ENCODE measurements at regions not wholly inside any gene's neighbourhood (a gene's known extent, or its start where the extent isn't known, plus 50 kb on each side); places are given as distances from the start of the nearest gene placed in this dataset.

DNA sequence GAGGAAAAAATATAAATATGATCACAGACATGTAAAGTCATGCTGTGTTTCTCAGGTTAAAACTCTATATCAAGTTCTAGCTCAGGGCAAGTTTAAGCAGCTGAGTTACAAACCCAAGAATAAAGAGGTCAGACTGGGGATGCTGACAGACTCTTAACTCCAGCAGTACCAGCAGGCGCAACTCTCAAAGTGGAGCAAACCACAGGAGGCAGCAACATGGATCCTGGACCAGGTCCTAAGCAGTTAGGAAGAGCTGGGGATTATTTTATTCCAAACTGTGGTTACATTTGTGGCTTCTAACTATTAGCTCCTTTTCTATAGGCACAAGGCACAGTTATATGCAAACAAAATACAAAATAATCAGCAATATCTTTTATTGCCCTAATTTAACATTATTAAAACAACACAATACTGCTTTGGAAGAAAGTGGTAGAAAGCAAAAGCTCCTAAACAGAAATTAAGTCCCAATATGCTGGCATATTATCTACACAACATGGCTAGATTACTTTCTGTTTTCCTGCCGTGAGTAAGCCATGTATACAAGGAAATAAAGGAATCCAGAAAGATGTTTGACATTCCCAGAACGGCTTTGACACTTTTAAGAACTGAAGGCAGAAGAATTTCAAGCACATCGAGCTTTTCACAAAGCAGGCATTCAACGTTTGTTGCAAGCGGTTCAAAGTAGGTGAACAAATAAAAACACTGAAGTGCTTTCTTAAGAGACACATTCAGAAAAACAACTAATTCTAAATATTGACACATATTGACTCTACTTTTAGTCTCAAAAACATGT lies 378.8 kb upstream of the ZNF608 start:
- H3K9ac ChIP-seq (ENCODE audit: low read depth in 1 of 2, low read length in 2 of 2): no peak overlapping the region
- no peaks in the 10 kb centered on the region for H3K27me3 ChIP-seq (ENCODE audit: control insufficient read depth in 4 of 4, insufficient read depth in 4 of 4, low read length in 3 of 4)
- no peak for DNase-seq (ENCODE audit: low spot score)
- no peak overlapping the region for H3K4me3 ChIP-seq (ENCODE audit: low read depth in 1 of 3, low read length in 3 of 3)
- WGBS: 56% methylated on average over 6 of the region's 6 CpGs
- no peaks in the 10 kb centered on the region for H3K9me3 ChIP-seq (ENCODE audit: control insufficient read depth in 4 of 4, low read length in 3 of 4)
- no peaks in the 10 kb centered on the region for H3K4me1 ChIP-seq (ENCODE audit: control insufficient read depth in 4 of 4, insufficient read depth in 4 of 4, low read length in 3 of 4)
- no peak overlapping the region for H3K27ac ChIP-seq (ENCODE audit: low read depth in 1 of 2, low read length in 2 of 2)
- H3K36me3 ChIP-seq (ENCODE audit: control insufficient read depth in 4 of 4, insufficient read depth in 3 of 4, low read depth in 1 of 4, low read length in 3 of 4): no peaks in the 10 kb centered on the region
- TF ChIP-seq, protein P1, sequence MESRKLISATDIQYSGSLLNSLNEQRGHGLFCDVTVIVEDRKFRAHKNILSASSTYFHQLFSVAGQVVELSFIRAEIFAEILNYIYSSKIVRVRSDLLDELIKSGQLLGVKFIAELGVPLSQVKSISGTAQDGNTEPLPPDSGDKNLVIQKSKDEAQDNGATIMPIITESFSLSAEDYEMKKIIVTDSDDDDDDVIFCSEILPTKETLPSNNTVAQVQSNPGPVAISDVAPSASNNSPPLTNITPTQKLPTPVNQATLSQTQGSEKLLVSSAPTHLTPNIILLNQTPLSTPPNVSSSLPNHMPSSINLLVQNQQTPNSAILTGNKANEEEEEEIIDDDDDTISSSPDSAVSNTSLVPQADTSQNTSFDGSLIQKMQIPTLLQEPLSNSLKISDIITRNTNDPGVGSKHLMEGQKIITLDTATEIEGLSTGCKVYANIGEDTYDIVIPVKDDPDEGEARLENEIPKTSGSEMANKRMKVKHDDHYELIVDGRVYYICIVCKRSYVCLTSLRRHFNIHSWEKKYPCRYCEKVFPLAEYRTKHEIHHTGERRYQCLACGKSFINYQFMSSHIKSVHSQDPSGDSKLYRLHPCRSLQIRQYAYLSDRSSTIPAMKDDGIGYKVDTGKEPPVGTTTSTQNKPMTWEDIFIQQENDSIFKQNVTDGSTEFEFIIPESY (IDR thresholded peaks at IDR 0.05): no peak
- TF ChIP-seq EGR1 (IDR thresholded peaks at IDR 0.05; ENCODE audit: low read depth in 2 of 2): no peak
- no peak for TF ChIP-seq RAD21 (IDR thresholded peaks at IDR 0.05)
- TF ChIP-seq YY1 (IDR thresholded peaks at IDR 0.05): no peak
- no peak for TF ChIP-seq TAF1 (conservative IDR thresholded peaks at IDR 0.05)
- no peak for TF ChIP-seq HNF4G (IDR thresholded peaks at IDR 0.05)
- TF ChIP-seq GABPA (IDR thresholded peaks at IDR 0.05 in 1 of 2, conservative IDR thresholded peaks at IDR 0.05 in 1 of 2): no peak
- no peak for TF ChIP-seq SP1 (IDR thresholded peaks at IDR 0.05)
- TF ChIP-seq HNF4A (conservative IDR thresholded peaks at IDR 0.05): no peak

GRCh38 chr5:125126050-125126449 lies 379.6 kb upstream of the ZNF608 start:
- TF ChIP-seq FOXA1 (IDR thresholded peaks at IDR 0.05) (no peak), HNF4G (IDR thresholded peaks at IDR 0.05) (no peak), CTCF (IDR thresholded peaks at IDR 0.05; ENCODE audit: low read depth, low read length, missing input control) (no peak), JUND (IDR thresholded peaks at IDR 0.05) (no peak), REST (IDR thresholded peaks at IDR 0.05) (no peak), SP1 (IDR thresholded peaks at IDR 0.05) (no peak), RXRA (IDR thresholded peaks at IDR 0.05) (no peak), NR2F2 (IDR thresholded peaks at IDR 0.05) (no peak), GABPA (IDR thresholded peaks at IDR 0.05 in 1 of 2, conservative IDR thresholded peaks at IDR 0.05 in 1 of 2) (no peak), HNF4A (conservative IDR thresholded peaks at IDR 0.05) (no peak), EGR1 (IDR thresholded peaks at IDR 0.05; ENCODE audit: low read depth in 2 of 2) (no peak)
- TF ChIP-seq, protein P2, sequence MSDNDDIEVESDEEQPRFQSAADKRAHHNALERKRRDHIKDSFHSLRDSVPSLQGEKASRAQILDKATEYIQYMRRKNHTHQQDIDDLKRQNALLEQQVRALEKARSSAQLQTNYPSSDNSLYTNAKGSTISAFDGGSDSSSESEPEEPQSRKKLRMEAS (IDR thresholded peaks at IDR 0.05): no peak
- TF ChIP-seq, protein P1 (IDR thresholded peaks at IDR 0.05): no peak
- TF ChIP-seq, protein P3, sequence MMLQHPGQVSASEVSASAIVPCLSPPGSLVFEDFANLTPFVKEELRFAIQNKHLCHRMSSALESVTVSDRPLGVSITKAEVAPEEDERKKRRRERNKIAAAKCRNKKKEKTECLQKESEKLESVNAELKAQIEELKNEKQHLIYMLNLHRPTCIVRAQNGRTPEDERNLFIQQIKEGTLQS (IDR thresholded peaks at IDR 0.05): no peak
- H3K27ac ChIP-seq (ENCODE audit: low read depth in 1 of 2, low read length in 2 of 2): no peak overlapping the region
- H3K9ac ChIP-seq (ENCODE audit: low read depth in 1 of 2, low read length in 2 of 2): no peak overlapping the region
- H3K9me3 ChIP-seq (ENCODE audit: control insufficient read depth in 4 of 4, low read length in 3 of 4): no peaks in the 10 kb centered on the region
- H3K4me3 ChIP-seq (ENCODE audit: low read depth in 1 of 3, low read length in 3 of 3): no peak overlapping the region
- no peaks in the 10 kb centered on the region for H3K36me3 ChIP-seq (ENCODE audit: control insufficient read depth in 4 of 4, insufficient read depth in 3 of 4, low read depth in 1 of 4, low read length in 3 of 4)
- no peaks in the 10 kb centered on the region for H3K4me1 ChIP-seq (ENCODE audit: control insufficient read depth in 4 of 4, insufficient read depth in 4 of 4, low read length in 3 of 4)
- DNase-seq (ENCODE audit: low spot score): no peak
- no peaks in the 10 kb centered on the region for H3K27me3 ChIP-seq (ENCODE audit: control insufficient read depth in 4 of 4, insufficient read depth in 4 of 4, low read length in 3 of 4)

Measured in liver (tissue), 8 donors.